ENCODE measurements at regions not wholly inside any gene's neighbourhood (a gene's known extent, or its start where the extent isn't known, plus 50 kb on each side); places are given as distances from the start of the nearest gene placed in this dataset.

DNA sequence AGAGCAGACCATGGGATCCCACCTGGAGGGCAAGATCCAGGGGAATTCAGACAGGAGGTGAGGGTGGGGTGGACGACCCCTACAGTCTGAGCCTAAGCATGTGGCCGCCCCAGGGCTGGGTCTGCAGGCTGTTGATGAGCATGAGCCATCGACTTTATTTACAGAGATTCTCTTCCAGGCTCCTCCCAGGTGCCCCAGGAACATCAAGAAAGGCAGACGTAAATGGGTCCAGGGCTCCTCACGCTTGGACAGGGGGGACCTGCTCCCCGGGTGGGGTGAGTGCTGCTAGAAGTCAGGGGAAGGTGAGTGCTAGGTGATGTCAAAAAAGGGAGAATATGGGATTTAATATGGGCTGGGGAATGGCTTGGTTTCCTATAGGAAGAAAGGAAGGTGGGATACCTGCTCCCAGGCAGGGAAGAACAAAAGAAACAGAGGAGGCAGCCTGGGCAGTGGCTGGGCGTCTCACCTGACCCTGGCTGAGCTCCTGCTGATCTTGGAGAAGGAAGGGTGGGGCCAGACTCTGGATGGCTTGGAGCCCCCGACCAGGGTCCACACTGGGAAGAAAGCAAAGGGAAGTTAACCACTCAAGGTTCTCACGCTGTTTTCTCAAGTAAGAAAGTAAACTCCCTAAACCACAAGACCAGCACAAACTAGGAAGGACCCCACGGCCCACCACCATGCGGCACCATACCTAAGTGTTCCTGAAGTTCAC lies 162.1 kb upstream of the SHH start:
- DNase-seq, result no peak
- Histone ChIP-seq H3K27me3 (replicated peaks) (peaks cover 2% of the 10 kb centered on the region), H3K27ac (no peak overlapping the region), H3K36me3 (replicated peaks) (no peaks in the 10 kb centered on the region), H3K4me3 (ENCODE audit: low read depth, low read length) (no peak overlapping the region)
- TF ChIP-seq, protein P1, sequence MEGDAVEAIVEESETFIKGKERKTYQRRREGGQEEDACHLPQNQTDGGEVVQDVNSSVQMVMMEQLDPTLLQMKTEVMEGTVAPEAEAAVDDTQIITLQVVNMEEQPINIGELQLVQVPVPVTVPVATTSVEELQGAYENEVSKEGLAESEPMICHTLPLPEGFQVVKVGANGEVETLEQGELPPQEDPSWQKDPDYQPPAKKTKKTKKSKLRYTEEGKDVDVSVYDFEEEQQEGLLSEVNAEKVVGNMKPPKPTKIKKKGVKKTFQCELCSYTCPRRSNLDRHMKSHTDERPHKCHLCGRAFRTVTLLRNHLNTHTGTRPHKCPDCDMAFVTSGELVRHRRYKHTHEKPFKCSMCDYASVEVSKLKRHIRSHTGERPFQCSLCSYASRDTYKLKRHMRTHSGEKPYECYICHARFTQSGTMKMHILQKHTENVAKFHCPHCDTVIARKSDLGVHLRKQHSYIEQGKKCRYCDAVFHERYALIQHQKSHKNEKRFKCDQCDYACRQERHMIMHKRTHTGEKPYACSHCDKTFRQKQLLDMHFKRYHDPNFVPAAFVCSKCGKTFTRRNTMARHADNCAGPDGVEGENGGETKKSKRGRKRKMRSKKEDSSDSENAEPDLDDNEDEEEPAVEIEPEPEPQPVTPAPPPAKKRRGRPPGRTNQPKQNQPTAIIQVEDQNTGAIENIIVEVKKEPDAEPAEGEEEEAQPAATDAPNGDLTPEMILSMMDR (IDR thresholded peaks at IDR 0.05; ENCODE audit: low read depth, low read length, missing control alignments), result no peak
- in situ Hi-C loops (cut with HindIII; ENCODE audit: low pct_ligation_motif_present, low sequenced_read_pairs), result no loop called here

DNA sequence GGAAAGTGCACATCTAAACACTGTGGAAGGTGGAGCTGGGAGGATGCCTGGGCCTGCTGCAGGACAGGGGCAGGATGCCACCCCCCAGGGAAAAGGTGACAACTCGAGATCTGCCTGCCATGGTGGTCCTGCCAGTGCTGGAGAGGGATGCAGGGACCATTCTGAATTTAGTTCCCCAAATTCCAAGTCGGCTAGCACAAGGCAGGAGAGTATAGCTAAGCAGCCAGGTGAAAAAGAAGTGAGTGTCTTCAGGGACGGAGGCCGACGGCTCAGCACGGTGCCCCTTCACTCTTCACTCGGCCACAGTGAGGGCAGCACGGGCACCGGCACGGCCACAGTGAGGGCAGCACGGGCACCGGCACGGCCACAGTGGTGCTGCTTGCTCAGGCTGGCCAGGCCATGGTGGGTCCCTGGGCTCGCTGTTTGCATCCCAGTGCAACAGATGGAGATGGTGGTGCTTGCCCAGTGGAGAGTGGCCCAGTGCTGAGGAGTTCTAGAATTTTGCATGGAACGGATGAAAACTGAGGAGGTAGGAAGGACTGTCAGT lies 161.3 kb upstream of the SHH start:
- H3K27me3 ChIP-seq (replicated peaks), result no peaks in the 10 kb centered on the region
- H3K27ac ChIP-seq, result no peak overlapping the region
- TF ChIP-seq, protein P1 (IDR thresholded peaks at IDR 0.05; ENCODE audit: low read depth, low read length, missing control alignments), result no peak
- in situ Hi-C loops (cut with HindIII; ENCODE audit: low pct_ligation_motif_present, low sequenced_read_pairs), result no loop called here
- H3K4me3 ChIP-seq (ENCODE audit: low read depth, low read length), result no peak overlapping the region
- H3K36me3 ChIP-seq (replicated peaks), result no peaks in the 10 kb centered on the region
- no peak for DNase-seq

DNA sequence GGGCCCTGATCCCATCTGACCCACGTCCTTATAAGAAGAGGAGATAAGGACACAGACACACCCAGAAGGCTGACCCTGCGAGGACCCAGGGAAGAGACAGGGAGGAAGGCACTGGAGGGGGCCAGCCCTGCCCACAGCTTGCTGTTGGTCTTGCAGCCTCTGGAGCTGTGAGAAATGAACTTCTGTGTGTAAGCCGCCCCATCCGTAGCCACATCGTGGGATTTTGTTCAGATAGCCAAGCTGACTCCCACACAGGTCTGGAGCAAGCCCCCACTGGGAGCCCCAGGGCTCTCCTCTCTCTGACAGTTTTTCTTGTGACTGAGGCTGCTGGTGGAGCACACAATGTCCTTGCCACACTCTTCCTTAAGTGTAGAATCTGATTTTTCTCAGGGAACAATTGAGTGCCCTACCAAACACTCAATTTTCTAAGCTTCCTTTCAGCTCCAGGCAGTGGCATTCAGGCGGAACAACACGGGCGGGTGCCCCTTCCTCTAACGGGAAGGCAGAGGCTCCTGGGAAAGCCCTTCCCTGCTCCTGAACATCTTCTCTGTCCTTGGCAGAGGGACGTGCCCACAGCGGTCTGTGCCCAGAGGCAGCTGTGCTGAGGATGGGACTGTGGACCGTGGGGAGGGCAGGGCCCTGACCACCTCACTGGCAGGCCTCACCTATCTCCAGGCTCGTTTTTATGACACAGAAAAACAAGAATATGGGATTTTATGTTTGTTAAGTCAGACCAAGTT lies 160.6 kb upstream of the SHH start:
- H3K4me3 ChIP-seq (ENCODE audit: low read depth, low read length), result no peak overlapping the region
- no peak overlapping the region for H3K27ac ChIP-seq
- no peaks in the 10 kb centered on the region for H3K36me3 ChIP-seq (replicated peaks)
- in situ Hi-C loops (cut with HindIII; ENCODE audit: low pct_ligation_motif_present, low sequenced_read_pairs), result no loop called here
- no peaks in the 10 kb centered on the region for H3K27me3 ChIP-seq (replicated peaks)
- TF ChIP-seq, protein P1 (IDR thresholded peaks at IDR 0.05; ENCODE audit: low read depth, low read length, missing control alignments), result no peak
- DNase-seq, result no peak

DNA sequence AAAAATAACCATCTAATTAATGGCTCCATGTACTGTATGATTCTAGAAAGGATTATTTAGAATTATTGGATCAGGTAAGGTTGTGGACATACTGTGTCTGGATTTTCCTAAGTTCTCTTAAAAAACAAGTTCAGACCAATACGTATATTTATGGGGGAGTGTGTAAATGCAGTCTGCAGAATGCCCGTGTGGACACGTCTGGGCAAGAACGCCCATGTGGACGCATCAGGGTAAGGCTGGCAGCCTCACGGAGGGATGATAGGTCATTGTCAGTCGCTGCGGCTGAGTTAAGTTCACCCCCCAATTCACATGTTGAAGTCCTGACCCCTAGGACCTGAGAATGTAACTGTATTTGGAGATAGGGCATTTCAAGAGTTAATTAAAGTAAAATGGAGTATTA lies 160.0 kb upstream of the SHH start:
- H3K36me3 ChIP-seq (replicated peaks), result no peaks in the 10 kb centered on the region
- no peak for DNase-seq
- no peak overlapping the region for H3K4me3 ChIP-seq (ENCODE audit: low read depth, low read length)
- no peaks in the 10 kb centered on the region for H3K27me3 ChIP-seq (replicated peaks)
- H3K27ac ChIP-seq, result no peak overlapping the region
- in situ Hi-C loops (cut with HindIII; ENCODE audit: low pct_ligation_motif_present, low sequenced_read_pairs), result no loop called here
- TF ChIP-seq, protein P1 (IDR thresholded peaks at IDR 0.05; ENCODE audit: low read depth, low read length, missing control alignments), result no peak

DNA sequence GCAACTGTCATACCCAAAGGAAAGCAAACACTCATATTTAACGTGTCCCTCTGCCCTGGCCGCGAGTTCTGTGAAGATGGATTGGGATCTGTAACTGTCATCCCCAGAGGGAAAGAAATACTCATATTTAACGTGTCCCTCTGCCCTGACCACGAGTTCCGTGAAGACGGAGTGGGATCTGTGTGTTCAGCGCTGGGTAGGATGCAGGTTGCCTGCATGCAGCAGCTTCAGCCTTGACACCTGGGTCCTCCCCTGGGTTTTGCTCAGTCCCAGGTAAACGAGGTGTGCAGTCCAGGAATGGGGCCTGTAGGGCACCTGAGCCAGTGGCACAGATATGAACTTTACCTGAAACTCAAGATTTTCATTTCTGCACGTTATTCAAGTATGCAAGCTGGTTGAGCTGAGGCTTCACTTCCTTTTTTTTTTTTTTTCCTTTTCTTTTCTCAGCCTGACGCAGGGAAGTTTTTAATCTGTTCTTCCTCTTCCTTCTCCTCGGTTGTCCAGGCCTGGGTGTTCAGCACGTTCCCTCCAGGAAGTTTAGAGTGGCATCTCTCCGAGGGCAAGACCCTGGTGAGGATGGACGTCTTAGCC lies 159.0 kb upstream of the SHH start:
- no peak for DNase-seq
- Histone ChIP-seq H3K27me3 (replicated peaks) (no peaks in the 10 kb centered on the region), H3K27ac (no peak overlapping the region), H3K36me3 (replicated peaks) (no peaks in the 10 kb centered on the region), H3K4me3 (ENCODE audit: low read depth, low read length) (no peak overlapping the region)
- in situ Hi-C loops (cut with HindIII; ENCODE audit: low pct_ligation_motif_present, low sequenced_read_pairs), result no loop called here
- TF ChIP-seq, protein P1 (IDR thresholded peaks at IDR 0.05; ENCODE audit: low read depth, low read length, missing control alignments), result no peak

Measured in brain microvascular endothelial cell (primary cell).